WTC11 (cell line): ENCODE measurements at regions not wholly inside any gene's neighbourhood (a gene's known extent, or its start where the extent isn't known, plus 50 kb on each side); places are given as distances from the start of the nearest gene placed in this dataset.
A peak's percentile ranks its signal among the peaks of the same experiment; 100 is the strongest.

Experiments
- ATAC-seq: fragments of 200-7000 bp; cut with Tn5 transposase; 2 replicates; pipeline ENCODE4 v1.10.0; 2021; ENCODE audit warnings: mild to moderate bottlenecking, moderate library complexity
- CTCF ChIA-PET: fragments of 300-600 bp; sonication (Branson Sonifier 250); formaldehyde crosslinking; loops from one replicate; lab custom pipeline; 2021; ENCODE audit warnings: antibody characterized with exemption; lab: Charles Lee
- POLR2A ChIA-PET: fragments of 350-600 bp; sonication (Branson Sonifier 250); formaldehyde crosslinking; loops from one replicate; lab custom pipeline; 2021; ENCODE audit warnings: antibody characterized with exemption; lab: Charles Lee
- DNase-seq: peaks from one replicate; pipeline ENCODE4 v3.0.0; 2021; ENCODE audit warnings: low spot score
- H3K27ac Mint-ChIP-seq: 2 replicates; pipeline ENCODE4 v1.8.0; 2021; ENCODE audit warnings: mixed read lengths
- H3K27me3 Mint-ChIP-seq: 2 replicates; pipeline ENCODE4 v1.8.0; 2021; ENCODE audit warnings: low read depth, mild to moderate bottlenecking, moderate library complexity, mixed read lengths
- H3K36me3 Mint-ChIP-seq: 2 replicates; pipeline ENCODE4 v1.8.0; 2021; ENCODE audit warnings: mixed read lengths
- H3K4me1 Mint-ChIP-seq: 2 replicates; pipeline ENCODE4 v1.8.0; 2022; ENCODE audit warnings: mixed read lengths
- H3K4me3 Mint-ChIP-seq: 2 replicates; pipeline ENCODE4 v1.8.0; 2021; ENCODE audit warnings: mild to moderate bottlenecking, moderate library complexity, mixed read lengths
- H3K9me3 Mint-ChIP-seq: 2 replicates; pipeline ENCODE4 v1.8.0; 2021; ENCODE audit warnings: mixed read lengths
- ATF2 ChIP-seq: sonication (generic); formaldehyde crosslinking; IDR thresholded peaks from 2 replicates; pipeline ENCODE4 v1.8.1; 2022; ENCODE audit warnings: low read depth, missing genetic modification reagents, borderline replicate concordance
- CREB1 ChIP-seq: sonication (generic); formaldehyde crosslinking; IDR thresholded peaks from 2 replicates; pipeline ENCODE4 v1.8.0; 2023; ENCODE audit warnings: mild to moderate bottlenecking, missing genetic modification reagents
- ESRRA ChIP-seq: sonication (generic); formaldehyde crosslinking; IDR thresholded peaks from 2 replicates; pipeline ENCODE4 v1.8.1; 2022; ENCODE audit warnings: mild to moderate bottlenecking, missing genetic modification reagents, borderline replicate concordance
- GTF2I ChIP-seq: fragments of 250-450 bp; sonication (Bioruptor Pico); conservative IDR thresholded peaks from 2 replicates; pipeline ENCODE4 v1.4.0; 2021; ENCODE audit warnings: mild to moderate bottlenecking
- HMGXB4 ChIP-seq: sonication (generic); formaldehyde crosslinking; IDR thresholded peaks from 2 replicates; pipeline ENCODE4 v1.8.1; 2023; ENCODE audit warnings: mild to moderate bottlenecking, moderate library complexity, missing genetic modification reagents
- NR1H2 ChIP-seq: sonication (generic); formaldehyde crosslinking; IDR thresholded peaks from 2 replicates; pipeline ENCODE4 v1.9.0; 2021; ENCODE audit warnings: mild to moderate bottlenecking, moderate library complexity, missing genetic modification reagents
- PRDM15 ChIP-seq: sonication (generic); formaldehyde crosslinking; IDR thresholded peaks from 2 replicates; pipeline ENCODE4 v1.8.0; 2022; ENCODE audit warnings: missing genetic modification reagents
- SMAD3 ChIP-seq: sonication (generic); formaldehyde crosslinking; IDR thresholded peaks from 2 replicates; pipeline ENCODE4 v1.8.0; 2022; ENCODE audit warnings: missing genetic modification reagents, mild to moderate bottlenecking, borderline replicate concordance
- SMAD4 ChIP-seq: sonication (generic); formaldehyde crosslinking; IDR thresholded peaks from 2 replicates; pipeline ENCODE4 v1.8.0; 2022; ENCODE audit warnings: mild to moderate bottlenecking, missing genetic modification reagents
- TEAD1 ChIP-seq: sonication (generic); formaldehyde crosslinking; IDR thresholded peaks from 2 replicates; pipeline ENCODE4 v1.8.0; 2022; ENCODE audit warnings: mild to moderate bottlenecking, missing genetic modification reagents
- TP53 ChIP-seq: sonication (generic); formaldehyde crosslinking; IDR thresholded peaks from 2 replicates; pipeline ENCODE4 v1.8.1; 2023; ENCODE audit warnings: mild to moderate bottlenecking, missing genetic modification reagents
- ZMAT4 ChIP-seq: fragments of 250-450 bp; sonication (Bioruptor Pico); IDR thresholded peaks from 2 replicates; pipeline ENCODE4 v1.9.0; 2021; ENCODE audit warnings: mild to moderate bottlenecking
- ZNF138 ChIP-seq: sonication (generic); formaldehyde crosslinking; conservative IDR thresholded peaks from 2 replicates; pipeline ENCODE4 v1.8.1; 2022; ENCODE audit warnings: mild to moderate bottlenecking, moderate library complexity, missing genetic modification reagents
- ZNF263 ChIP-seq: sonication (generic); formaldehyde crosslinking; IDR thresholded peaks from 2 replicates; pipeline ENCODE4 v1.8.1; 2022; ENCODE audit warnings: low read depth, mild to moderate bottlenecking, moderate library complexity, missing genetic modification reagents
- ZNF425 ChIP-seq: fragments of 250-450 bp; sonication (Bioruptor Pico); conservative IDR thresholded peaks from 2 replicates; pipeline ENCODE4 v1.9.0; 2021; ENCODE audit warnings: mild to moderate bottlenecking
- ZNF532 ChIP-seq: fragments of 250-450 bp; sonication (Bioruptor Pico); IDR thresholded peaks from 2 replicates; pipeline ENCODE4 v1.9.0; 2021; ENCODE audit warnings: mild to moderate bottlenecking, borderline replicate concordance

GRCh38 chr12:89087876-89088275, 264.4 kb downstream of the DUSP6 start (continued):
- TF ChIP-seq ZNF425 (CRISPR knock-in tag) = no peak
- TF ChIP-seq ZNF138 = no peak
- TF ChIP-seq ZNF263 = no peak
- TF ChIP-seq ZMAT4 (CRISPR knock-in tag) = no peak
- no peak for TF ChIP-seq ESRRA (CRISPR knock-in tag)

GRCh38 chr12:89087149-89087825, 265.0 kb downstream of the DUSP6 start:
- DNase-seq (no peak), ATAC-seq (peak; percentile 41)
- Mint-ChIP-seq H3K9me3 (peaks cover 25% of the 10 kb centered on the region), H3K4me3 (no peak overlapping the region), H3K4me1 (peaks cover 56% of the 10 kb centered on the region), H3K27me3 (peaks cover 4% of the 10 kb centered on the region; the same call in 1 of the 2 replicates), H3K36me3 (peaks cover 27% of the 10 kb centered on the region), H3K27ac (peak overlapping the region; percentile 73)
- no peak for TF ChIP-seq ATF2 (CRISPR knock-in tag)
- TF ChIP-seq TP53 (CRISPR knock-in tag) = no peak
- CTCF ChIA-PET = no interaction called here
- POLR2A ChIA-PET = interaction anchor here (0.7 to 1.0 kb wide), 2 partner anchors 259 to 268 kb away, joined by 3 read pairs; no protein-coding TSS in a partner anchor

- ChIA-PET CTCF (no interaction called here), POLR2A (interaction anchor here (1.6 kb wide), 1 partner anchor 268 kb away, joined by 7 read pairs; the partner anchor contains the start of gene DUSP6)
- no peak for TF ChIP-seq ZNF532
- TF ChIP-seq SMAD4 = 0 out of 2 replicates have a peak, but pooled peaks have one; percentile 59
- no peak for TF ChIP-seq HMGXB4 (CRISPR knock-in tag)
- TF ChIP-seq TEAD1 (CRISPR knock-in tag) = no peak
- TF ChIP-seq GTF2I (CRISPR knock-in tag) = no peak
- no peak for TF ChIP-seq CREB1 (CRISPR knock-in tag)
- no peak for TF ChIP-seq ZNF138
- no peak for TF ChIP-seq SMAD3 (CRISPR knock-in tag)
- peak; percentile 64; the same call in 1 of the 2 replicates for TF ChIP-seq PRDM15 (CRISPR knock-in tag)
- no peak for TF ChIP-seq NR1H2
- peaks cover 75% of the 10 kb centered on the region for H3K4me1 Mint-ChIP-seq
- H3K36me3 Mint-ChIP-seq = peaks cover 9% of the 10 kb centered on the region
- peak overlapping the region; percentile 81 for H3K27ac Mint-ChIP-seq
- peaks cover 9% of the 10 kb centered on the region for H3K9me3 Mint-ChIP-seq
- DNase-seq (no peak), ATAC-seq (peak; percentile 62)
- no peaks in the 10 kb centered on the region for H3K27me3 Mint-ChIP-seq
- H3K4me3 Mint-ChIP-seq = no peak overlapping the region
Measured at GRCh38 chr12:89085421-89085820, 266.9 kb downstream of the DUSP6 start.
